CD8-positive, alpha-beta memory T cell (primary cell): ENCODE measurements at regions not wholly inside any gene's neighbourhood (a gene's known extent, or its start where the extent isn't known, plus 50 kb on each side); places are given as distances from the start of the nearest gene placed in this dataset.
"Not testable (repeated sequence)": the region's sequence is repeated elsewhere in the genome, so short reads cannot be mapped to it uniquely, and the experiment has no call there.

Experiments used
- CTCF ChIA-PET: fragments of 350-600 bp; sonication (Branson Sonifier 250); formaldehyde crosslinking; loops from one replicate; lab custom pipeline; 2021; ENCODE audit warnings: antibody characterized with exemption; lab: Charles Lee
- POLR2A ChIA-PET: fragments of 350-600 bp; sonication (Branson Sonifier 250); formaldehyde crosslinking; loops from one replicate; lab custom pipeline; 2021; ENCODE audit warnings: antibody characterized with exemption; lab: Charles Lee
- DNase-seq, 5 donors: peaks; one replicate each; pipeline versions ENCODE4 v3.0.0 to v3.0.0-alpha.2; 2020 to 2022; ENCODE audit warnings: mixed read lengths in 1 of 5
- H3K27ac ChIP-seq: one replicate; pipeline ENCODE4 v1.7.0; 2013; ENCODE audit warnings: low read depth, mild to moderate bottlenecking, low read length, moderate library complexity
- H3K27me3 ChIP-seq: 2 replicates; pipeline ENCODE4 v1.7.0; 2013; ENCODE audit warnings: low read length, mild to moderate bottlenecking; ENCODE audit not compliant: insufficient read depth, poor library complexity, severe bottlenecking
- H3K36me3 ChIP-seq: 2 replicates; pipeline ENCODE4 v1.7.0; 2013; ENCODE audit warnings: mild to moderate bottlenecking, low read length, moderate library complexity; ENCODE audit not compliant: insufficient read depth
- H3K4me1 ChIP-seq: 2 replicates; pipeline ENCODE4 v1.7.0; 2013; ENCODE audit warnings: mild to moderate bottlenecking, low read length, moderate library complexity; ENCODE audit not compliant: insufficient read depth
- H3K4me3 ChIP-seq: 2 replicates; pipeline ENCODE4 v1.7.0; 2013; ENCODE audit warnings: mild to moderate bottlenecking, low read length
- H3K9me3 ChIP-seq: 2 replicates; pipeline ENCODE4 v1.7.0; 2013; ENCODE audit warnings: mild to moderate bottlenecking, low read length
- H3K27ac Mint-ChIP-seq, 8 donors: one replicate each; pipeline ENCODE4 v1.8.0; 2020 to 2021; ENCODE audit warnings: mixed read lengths in 8 of 8, mild to moderate bottlenecking in 6 of 8, inconsistent platforms in 3 of 8, moderate library complexity in 3 of 8
- H3K27me3 Mint-ChIP-seq, 2 donors: one replicate each; pipeline ENCODE4 v1.8.0; 2020 to 2021; ENCODE audit warnings: mixed read lengths in 2 of 2, mild to moderate bottlenecking in 1 of 2, moderate library complexity in 1 of 2
- H3K36me3 Mint-ChIP-seq, 3 donors: one replicate each; pipeline ENCODE4 v1.8.0; 2020 to 2021; ENCODE audit warnings: mixed read lengths in 3 of 3, inconsistent platforms in 1 of 3, mild to moderate bottlenecking in 1 of 3
- H3K4me1 Mint-ChIP-seq, 3 donors: one replicate each; pipeline ENCODE4 v1.8.0; 2020 to 2021; ENCODE audit warnings: mixed read lengths in 3 of 3, inconsistent platforms in 1 of 3, mild to moderate bottlenecking in 1 of 3
- H3K4me3 Mint-ChIP-seq, 7 donors: one replicate each; pipeline ENCODE4 v1.8.0; 2020 to 2021; ENCODE audit warnings: mixed read lengths in 7 of 7, mild to moderate bottlenecking in 6 of 7, moderate library complexity in 4 of 7, inconsistent platforms in 2 of 7
- H3K9me3 Mint-ChIP-seq, 5 donors: one replicate each; pipeline ENCODE4 v1.8.0; 2020 to 2022; ENCODE audit warnings: mixed read lengths in 5 of 5, mild to moderate bottlenecking in 3 of 5, moderate library complexity in 2 of 5, inconsistent platforms in 1 of 5

- ChIA-PET CTCF (interaction anchor here (0.6 to 3.8 kb wide), 24 partner anchors 10 to 1919 kb away, joined by 3 to 45 read pairs (median 4); partner anchors contain the start of genes LPIN3 and PLCG1), POLR2A (interaction anchor here (0.9 kb wide), 1 partner anchor 264 kb away, joined by 3 read pairs; no protein-coding TSS in a partner anchor)
- H3K4me3 Mint-ChIP-seq: peak overlapping the region; percentile 82 to 92 (median 90)
- peak overlapping the region; percentile 74 for H3K4me3 ChIP-seq
- H3K9me3 ChIP-seq, H3K27me3 ChIP-seq, H3K27me3 Mint-ChIP-seq, H3K9me3 Mint-ChIP-seq, H3K27ac ChIP-seq, H3K36me3 Mint-ChIP-seq, H3K4me1 ChIP-seq, H3K36me3 ChIP-seq: not testable (repeated sequence)
- peak overlapping the region in 4 of 8 donors; percentile 71 to 89 (median 72) for H3K27ac Mint-ChIP-seq
- DNase-seq: peak; percentile 68 to 88 (median 79)
- H3K4me1 Mint-ChIP-seq: peaks cover 7 to 10% (median 9%) of the 10 kb centered on the region in 3 donors
Observed at GRCh38 chr20:40968816-40969562, 59.6 kb upstream of the TOP1 start.

- no peak for DNase-seq
- Histone ChIP-seq H3K36me3 (no peaks in the 10 kb centered on the region), H3K4me3 (no peak overlapping the region), H3K27me3 (peaks cover 3% of the 10 kb centered on the region), H3K9me3 (no peaks in the 10 kb centered on the region), H3K4me1 (no peaks in the 10 kb centered on the region), H3K27ac (no peak overlapping the region)
- ChIA-PET POLR2A (no interaction called here), CTCF (interaction anchor here (1.1 to 3.8 kb wide), 4 partner anchors 18 to 370 kb away, joined by 3 to 45 read pairs (median 23); partner anchors contain the start of gene LPIN3)
- Mint-ChIP-seq H3K4me3 (no peak overlapping the region), H3K36me3 (no peaks in the 10 kb centered on the region), H3K27ac (no peak overlapping the region), H3K4me1 (peaks cover 7 to 10% (median 9%) of the 10 kb centered on the region in 3 donors), H3K27me3 (peaks cover 3 to 7% of the 10 kb centered on the region in 2 donors), H3K9me3 (no peaks in the 10 kb centered on the region)
Observed at GRCh38 chr20:40970218-40970617, 58.4 kb upstream of the TOP1 start.

DNA sequence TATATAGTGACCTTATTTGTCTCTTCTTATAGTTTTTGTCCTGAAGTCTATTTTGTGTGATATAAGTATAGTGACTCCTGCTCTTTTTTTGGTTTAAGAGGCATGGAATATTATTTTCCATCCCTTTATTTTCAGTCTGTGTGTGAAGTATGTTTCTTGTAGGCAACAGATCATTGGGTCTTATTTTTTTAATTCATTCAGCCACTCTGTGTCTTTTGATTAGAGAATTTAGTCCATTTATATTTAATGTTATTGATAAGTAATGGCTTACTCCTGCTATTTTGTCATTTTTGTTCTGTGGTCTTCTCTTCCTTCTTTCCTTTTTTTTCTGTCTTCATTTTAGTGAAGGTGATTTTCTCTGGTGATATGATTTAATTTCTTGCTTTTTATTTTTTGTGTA lies 51.4 kb upstream of the TOP1 start:
- no peak overlapping the region for H3K4me3 Mint-ChIP-seq
- ChIA-PET POLR2A (no interaction called here), CTCF (no interaction called here)
- peaks cover 11 to 26% (median 21%) of the 10 kb centered on the region in 5 donors for H3K9me3 Mint-ChIP-seq
- H3K4me1 Mint-ChIP-seq: no peaks in the 10 kb centered on the region
- H3K4me1 ChIP-seq: no peaks in the 10 kb centered on the region
- no peak overlapping the region for H3K27ac ChIP-seq
- DNase-seq: no peak
- H3K36me3 Mint-ChIP-seq: peaks cover 3 to 26% (median 8%) of the 10 kb centered on the region in 3 donors
- no peak overlapping the region for H3K4me3 ChIP-seq
- H3K27ac Mint-ChIP-seq: no peak overlapping the region
- peaks cover 17 to 18% of the 10 kb centered on the region in 2 donors for H3K27me3 Mint-ChIP-seq
- no peaks in the 10 kb centered on the region for H3K36me3 ChIP-seq
- H3K27me3 ChIP-seq: no peaks in the 10 kb centered on the region
- H3K9me3 ChIP-seq: no peaks in the 10 kb centered on the region

GRCh38 chr20:40978761-40979160 lies 49.9 kb upstream of the TOP1 start:
- POLR2A ChIA-PET: no interaction called here
- Histone ChIP-seq H3K27ac (no peak overlapping the region), H3K36me3 (no peaks in the 10 kb centered on the region), H3K4me3 (no peak overlapping the region), H3K27me3 (no peaks in the 10 kb centered on the region), H3K4me1 (no peaks in the 10 kb centered on the region), H3K9me3 (no peaks in the 10 kb centered on the region)
- DNase-seq: no peak
- H3K4me1 Mint-ChIP-seq: no peaks in the 10 kb centered on the region
- H3K36me3 Mint-ChIP-seq: peaks cover 3 to 26% (median 8%) of the 10 kb centered on the region in 3 donors
- CTCF ChIA-PET: interaction anchor here (1.3 to 1.7 kb wide), 2 partner anchors 9 to 12 kb away, joined by 6 to 8 read pairs; no protein-coding TSS in a partner anchor
- no peak overlapping the region for H3K27ac Mint-ChIP-seq
- peaks cover 17 to 18% of the 10 kb centered on the region in 2 donors for H3K27me3 Mint-ChIP-seq
- peaks cover 11 to 26% (median 21%) of the 10 kb centered on the region in 5 donors for H3K9me3 Mint-ChIP-seq
- no peak overlapping the region for H3K4me3 Mint-ChIP-seq
